Liver (tissue), 8 donors: ENCODE measurements at regions not wholly inside any gene's neighbourhood (a gene's known extent, or its start where the extent isn't known, plus 50 kb on each side); places are given as distances from the start of the nearest gene placed in this dataset.

Experiments
- DNase-seq: peaks from one replicate; pipeline ENCODE4 v3.0.0-alpha.2; 2017; ENCODE audit warnings: low spot score
- H3K27ac ChIP-seq, 2 donors: one replicate each; pipeline ENCODE4 v1.7.0; 2013; ENCODE audit warnings: inconsistent platforms in 2 of 2, low read length in 2 of 2, control low read depth in 1 of 2, low read depth in 1 of 2, mild to moderate bottlenecking in 1 of 2
- H3K27me3 ChIP-seq, 4 donors: one replicate each; pipeline versions ENCODE4 v1.6.1 to v1.7.0; 2013; ENCODE audit warnings: low read length in 3 of 4, inconsistent platforms in 1 of 4, mild to moderate bottlenecking in 1 of 4, moderate library complexity in 1 of 4; ENCODE audit not compliant: control insufficient read depth in 4 of 4, insufficient read depth in 4 of 4
- H3K36me3 ChIP-seq, 4 donors: one replicate each; pipeline versions ENCODE4 v1.6.1 to v1.7.0; 2013; ENCODE audit warnings: low read length in 3 of 4, mild to moderate bottlenecking in 3 of 4, low read depth in 1 of 4, moderate library complexity in 1 of 4; ENCODE audit not compliant: control insufficient read depth in 4 of 4, insufficient read depth in 3 of 4
- H3K4me1 ChIP-seq, 4 donors: one replicate each; pipeline versions ENCODE4 v1.6.1 to v1.7.0; 2013; ENCODE audit warnings: low read length in 3 of 4, mild to moderate bottlenecking in 3 of 4, moderate library complexity in 1 of 4; ENCODE audit not compliant: control insufficient read depth in 4 of 4, insufficient read depth in 4 of 4
- H3K4me3 ChIP-seq, 3 donors: one replicate each; pipeline versions ENCODE4 v1.6.1 to v1.7.0; 2013; ENCODE audit warnings: low read length in 3 of 3, control low read depth in 1 of 3, low read depth in 1 of 3, mild to moderate bottlenecking in 1 of 3
- H3K9ac ChIP-seq, 2 donors: one replicate each; pipeline ENCODE4 v1.7.0; 2013; ENCODE audit warnings: low read length in 2 of 2, mild to moderate bottlenecking in 2 of 2, moderate library complexity in 2 of 2, control low read depth in 1 of 2, low read depth in 1 of 2
- H3K9me3 ChIP-seq, 4 donors: one replicate each; pipeline versions ENCODE4 v1.6.1 to v1.7.0; 2013; ENCODE audit warnings: low read length in 3 of 4; ENCODE audit not compliant: control insufficient read depth in 4 of 4
- EGR1 ChIP-seq, 2 donors: IDR thresholded peaks; 2 replicates each; pipeline ENCODE4 v1.6.1; 2016 to 2018; ENCODE audit warnings: antibody characterized with exemption in 2 of 2, low read depth in 2 of 2
- GABPA ChIP-seq, 2 donors: IDR thresholded peaks in 1 of 2; conservative IDR thresholded peaks in 1 of 2; 2 replicates each; pipeline ENCODE4 v1.6.1; 2016; ENCODE audit warnings: antibody characterized with exemption in 2 of 2, mild to moderate bottlenecking in 1 of 2, moderate library complexity in 1 of 2
- HNF4A ChIP-seq, 2 donors: conservative IDR thresholded peaks; 2 replicates each; pipeline ENCODE4 v1.6.1; 2016; ENCODE audit warnings: antibody characterized with exemption in 2 of 2, mild to moderate bottlenecking in 2 of 2
- HNF4G ChIP-seq: IDR thresholded peaks from 2 replicates; pipeline ENCODE4 v1.6.1; 2016; ENCODE audit warnings: antibody characterized with exemption
- JUND ChIP-seq, 2 donors: IDR thresholded peaks; 2 replicates each; pipeline ENCODE4 v1.6.1; 2016; ENCODE audit warnings: antibody characterized with exemption in 2 of 2
- NR2F2 ChIP-seq: IDR thresholded peaks from 2 replicates; pipeline ENCODE4 v1.6.1; 2016; ENCODE audit warnings: antibody characterized with exemption
- RAD21 ChIP-seq, 2 donors: IDR thresholded peaks; 2 replicates each; pipeline ENCODE4 v1.6.1; 2016; ENCODE audit warnings: antibody characterized with exemption in 2 of 2, mild to moderate bottlenecking in 2 of 2
- REST ChIP-seq: IDR thresholded peaks from 2 replicates; pipeline ENCODE4 v1.6.1; 2016; ENCODE audit warnings: antibody characterized with exemption, mild to moderate bottlenecking
- RXRA ChIP-seq, 2 donors: IDR thresholded peaks; 2 replicates each; pipeline ENCODE4 v1.6.1; 2017 to 2018; ENCODE audit warnings: antibody characterized with exemption in 2 of 2, mild to moderate bottlenecking in 1 of 2
- SP1 ChIP-seq: IDR thresholded peaks from 2 replicates; pipeline ENCODE4 v1.6.1; 2018; ENCODE audit warnings: antibody characterized with exemption, mild to moderate bottlenecking
- TAF1 ChIP-seq: conservative IDR thresholded peaks from 2 replicates; pipeline ENCODE4 v1.6.1; 2016; ENCODE audit warnings: antibody characterized with exemption, mild to moderate bottlenecking
- YY1 ChIP-seq: IDR thresholded peaks from 2 replicates; pipeline ENCODE4 v1.6.1; 2016; ENCODE audit warnings: antibody characterized with exemption, mild to moderate bottlenecking
- ZBTB33 ChIP-seq: IDR thresholded peaks from 2 replicates; pipeline ENCODE4 v1.6.1; 2016; ENCODE audit warnings: antibody characterized with exemption
- WGBS: extraction: QIAGEN DNeasy Blood & Tissue Kit; methylation state at CpG from one replicate; pipeline ENCODE4 v1.1.7; 2013; 5-methylcytosine and 5-hydroxymethylcytosine counted together
- TF ChIP-seq, protein P1 (sequence below): IDR thresholded peaks from 2 replicates; pipeline ENCODE4 v1.6.1; 2016; ENCODE audit warnings: antibody characterized with exemption
- TF ChIP-seq, protein P2 (sequence below): fragments of 150-350 bp; IDR thresholded peaks from 2 replicates; pipeline ENCODE4 v1.5.1; 2017; ENCODE audit warnings: improper control_type of control experiment, low read depth, low read length; ENCODE audit not compliant: missing input control
- donor health status: healthy.
- donor health status: healthy.
- donor health status: healthy.
- donor health status: healthy.
- donor health status: healthy.

DNA sequence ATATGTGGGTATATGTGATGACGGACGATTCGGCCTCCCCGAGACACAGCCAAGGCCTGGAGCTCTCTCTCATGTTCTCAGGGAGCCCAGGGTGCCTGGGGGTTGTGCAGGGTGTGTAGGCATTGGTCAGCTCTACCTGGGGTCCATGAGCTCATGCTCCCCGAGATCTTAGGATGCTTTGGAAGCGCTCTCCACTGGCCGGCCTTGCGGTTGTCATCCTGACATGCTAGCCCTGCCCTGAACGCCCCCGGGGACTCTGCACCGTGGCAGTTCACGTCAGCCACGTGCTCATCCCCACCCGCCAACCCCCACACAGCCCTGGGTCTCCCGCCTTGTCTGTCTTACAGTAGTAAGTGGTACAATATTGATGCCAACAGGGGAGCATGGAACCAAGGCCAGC, 67.8 kb downstream of the RTP5 start:
- Histone ChIP-seq H3K9me3 (no peaks in the 10 kb centered on the region), H3K9ac (no peak overlapping the region), H3K27ac (no peak overlapping the region), H3K4me1 (peaks cover 0 to 1% (median 0%) of the 10 kb centered on the region in 4 donors), H3K4me3 (no peak overlapping the region), H3K27me3 (no peaks in the 10 kb centered on the region), H3K36me3 (no peaks in the 10 kb centered on the region)
- WGBS, result 97% methylated on average over 15 of the region's 15 CpGs
- TF ChIP-seq HNF4G (no peak), RAD21 (IDR thresholded peaks at IDR 0.05) (no peak), REST (no peak), RXRA (IDR thresholded peaks at IDR 0.05) (no peak), JUND (IDR thresholded peaks at IDR 0.05) (no peak), SP1 (no peak), NR2F2 (no peak), GABPA (IDR thresholded peaks at IDR 0.05 in 1 of 2, conservative IDR thresholded peaks at IDR 0.05 in 1 of 2) (no peak), ZBTB33 (no peak), HNF4A (conservative IDR thresholded peaks at IDR 0.05) (no peak)
- TF ChIP-seq, protein P1, sequence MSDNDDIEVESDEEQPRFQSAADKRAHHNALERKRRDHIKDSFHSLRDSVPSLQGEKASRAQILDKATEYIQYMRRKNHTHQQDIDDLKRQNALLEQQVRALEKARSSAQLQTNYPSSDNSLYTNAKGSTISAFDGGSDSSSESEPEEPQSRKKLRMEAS, result no peak
- TF ChIP-seq, protein P2, sequence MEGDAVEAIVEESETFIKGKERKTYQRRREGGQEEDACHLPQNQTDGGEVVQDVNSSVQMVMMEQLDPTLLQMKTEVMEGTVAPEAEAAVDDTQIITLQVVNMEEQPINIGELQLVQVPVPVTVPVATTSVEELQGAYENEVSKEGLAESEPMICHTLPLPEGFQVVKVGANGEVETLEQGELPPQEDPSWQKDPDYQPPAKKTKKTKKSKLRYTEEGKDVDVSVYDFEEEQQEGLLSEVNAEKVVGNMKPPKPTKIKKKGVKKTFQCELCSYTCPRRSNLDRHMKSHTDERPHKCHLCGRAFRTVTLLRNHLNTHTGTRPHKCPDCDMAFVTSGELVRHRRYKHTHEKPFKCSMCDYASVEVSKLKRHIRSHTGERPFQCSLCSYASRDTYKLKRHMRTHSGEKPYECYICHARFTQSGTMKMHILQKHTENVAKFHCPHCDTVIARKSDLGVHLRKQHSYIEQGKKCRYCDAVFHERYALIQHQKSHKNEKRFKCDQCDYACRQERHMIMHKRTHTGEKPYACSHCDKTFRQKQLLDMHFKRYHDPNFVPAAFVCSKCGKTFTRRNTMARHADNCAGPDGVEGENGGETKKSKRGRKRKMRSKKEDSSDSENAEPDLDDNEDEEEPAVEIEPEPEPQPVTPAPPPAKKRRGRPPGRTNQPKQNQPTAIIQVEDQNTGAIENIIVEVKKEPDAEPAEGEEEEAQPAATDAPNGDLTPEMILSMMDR, result no peak
- no peak for DNase-seq

DNA sequence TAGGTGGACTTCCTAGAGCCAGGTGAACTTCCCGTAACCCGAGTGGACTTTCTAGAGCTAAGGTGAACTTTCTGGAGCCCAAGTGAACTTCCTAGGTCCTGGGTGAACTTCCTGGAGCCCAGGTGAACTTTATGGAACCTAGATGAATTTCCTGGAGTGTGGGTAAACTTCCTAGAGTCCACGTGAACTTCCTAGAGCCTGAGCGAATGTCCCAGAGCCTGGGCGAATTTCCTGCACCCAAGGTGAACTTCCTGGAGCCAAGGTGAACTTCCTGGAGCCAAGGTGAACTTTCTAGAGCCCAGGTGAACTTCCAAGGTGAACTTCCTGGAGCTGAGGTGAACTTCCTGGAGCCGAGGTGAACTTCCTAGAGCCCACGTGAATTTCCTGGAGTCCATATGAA, 70.0 kb downstream of the RTP5 start:
- DNase-seq, result no peak
- TF ChIP-seq YY1 (no peak), RXRA (IDR thresholded peaks at IDR 0.05) (no peak), HNF4G (no peak), JUND (IDR thresholded peaks at IDR 0.05) (no peak), EGR1 (IDR thresholded peaks at IDR 0.05; ENCODE audit: low read depth in 2 of 2) (no peak), REST (no peak), NR2F2 (no peak), SP1 (no peak), RAD21 (IDR thresholded peaks at IDR 0.05) (no peak), ZBTB33 (no peak), TAF1 (no peak), HNF4A (conservative IDR thresholded peaks at IDR 0.05) (no peak)
- TF ChIP-seq, protein P2, result no peak
- TF ChIP-seq, protein P1, result no peak
- no peak overlapping the region for H3K27ac ChIP-seq
- H3K4me3 ChIP-seq, result no peak overlapping the region
- H3K36me3 ChIP-seq, result no peaks in the 10 kb centered on the region
- no peaks in the 10 kb centered on the region for H3K9me3 ChIP-seq
- 81% methylated on average over 7 of the region's 7 CpGs for WGBS
- no peak overlapping the region for H3K9ac ChIP-seq
- H3K4me1 ChIP-seq, result peaks cover 0 to 14% (median 12%) of the 10 kb centered on the region in 4 donors
- no peaks in the 10 kb centered on the region for H3K27me3 ChIP-seq
